ENCODE measurements at regions not wholly inside any gene's neighbourhood (a gene's known extent, or its start where the extent isn't known, plus 50 kb on each side); places are given as distances from the start of the nearest gene placed in this dataset.

DNA sequence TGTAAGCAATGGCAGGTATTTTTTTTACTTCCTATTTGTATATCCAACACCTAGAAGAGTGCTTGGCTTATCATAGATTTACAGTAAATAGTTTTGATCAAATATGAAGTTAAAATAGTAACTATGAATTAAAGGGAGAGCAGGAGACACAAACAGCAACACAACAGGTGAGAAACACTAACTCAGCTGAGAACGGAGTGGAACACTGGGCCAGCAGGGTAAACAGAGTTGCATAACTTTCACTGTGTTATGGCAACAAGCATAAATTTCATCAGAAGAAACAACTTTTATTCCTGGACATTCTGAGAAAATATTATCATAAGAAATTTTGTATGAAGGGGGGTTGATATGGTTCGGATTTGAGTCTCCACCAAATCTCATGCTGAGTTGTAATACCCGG, 52.2 kb upstream of the SMIM30 start:
- TF ChIP-seq, protein P1, sequence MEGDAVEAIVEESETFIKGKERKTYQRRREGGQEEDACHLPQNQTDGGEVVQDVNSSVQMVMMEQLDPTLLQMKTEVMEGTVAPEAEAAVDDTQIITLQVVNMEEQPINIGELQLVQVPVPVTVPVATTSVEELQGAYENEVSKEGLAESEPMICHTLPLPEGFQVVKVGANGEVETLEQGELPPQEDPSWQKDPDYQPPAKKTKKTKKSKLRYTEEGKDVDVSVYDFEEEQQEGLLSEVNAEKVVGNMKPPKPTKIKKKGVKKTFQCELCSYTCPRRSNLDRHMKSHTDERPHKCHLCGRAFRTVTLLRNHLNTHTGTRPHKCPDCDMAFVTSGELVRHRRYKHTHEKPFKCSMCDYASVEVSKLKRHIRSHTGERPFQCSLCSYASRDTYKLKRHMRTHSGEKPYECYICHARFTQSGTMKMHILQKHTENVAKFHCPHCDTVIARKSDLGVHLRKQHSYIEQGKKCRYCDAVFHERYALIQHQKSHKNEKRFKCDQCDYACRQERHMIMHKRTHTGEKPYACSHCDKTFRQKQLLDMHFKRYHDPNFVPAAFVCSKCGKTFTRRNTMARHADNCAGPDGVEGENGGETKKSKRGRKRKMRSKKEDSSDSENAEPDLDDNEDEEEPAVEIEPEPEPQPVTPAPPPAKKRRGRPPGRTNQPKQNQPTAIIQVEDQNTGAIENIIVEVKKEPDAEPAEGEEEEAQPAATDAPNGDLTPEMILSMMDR (IDR thresholded peaks at IDR 0.05; ENCODE audit: extremely low read depth, missing control alignments) = no peak
- DNase-seq (ENCODE audit: low spot score) = no peak

Data from GM20000 (cell line).